ENCODE measurements at regions not wholly inside any gene's neighbourhood (a gene's known extent, or its start where the extent isn't known, plus 50 kb on each side); places are given as distances from the start of the nearest gene placed in this dataset.

GRCh38 chr4:171376724-171377123, 436.5 kb upstream of the GALNTL6 start:
- H3K36me3 ChIP-seq (ENCODE audit: low read depth) = no peaks in the 10 kb centered on the region
- H3K27ac ChIP-seq (ENCODE audit: poor library complexity, severe bottlenecking) = no peak overlapping the region
- DNase-seq (ENCODE audit: low spot score) (no peak), ATAC-seq (ENCODE audit: low read depth) (no peak)
- no peaks in the 10 kb centered on the region for H3K27me3 ChIP-seq (ENCODE audit: insufficient read depth, poor library complexity, severe bottlenecking)
- H3K4me1 ChIP-seq (ENCODE audit: insufficient read depth, poor library complexity, severe bottlenecking) = no peaks in the 10 kb centered on the region
- TF ChIP-seq CTCF (IDR thresholded peaks at IDR 0.05; ENCODE audit: poor library complexity, severe bottlenecking) = no peak
- H3K9me3 ChIP-seq (ENCODE audit: severe bottlenecking) = no peaks in the 10 kb centered on the region
- H3K4me3 ChIP-seq (ENCODE audit: severe bottlenecking) = no peak overlapping the region

DNA sequence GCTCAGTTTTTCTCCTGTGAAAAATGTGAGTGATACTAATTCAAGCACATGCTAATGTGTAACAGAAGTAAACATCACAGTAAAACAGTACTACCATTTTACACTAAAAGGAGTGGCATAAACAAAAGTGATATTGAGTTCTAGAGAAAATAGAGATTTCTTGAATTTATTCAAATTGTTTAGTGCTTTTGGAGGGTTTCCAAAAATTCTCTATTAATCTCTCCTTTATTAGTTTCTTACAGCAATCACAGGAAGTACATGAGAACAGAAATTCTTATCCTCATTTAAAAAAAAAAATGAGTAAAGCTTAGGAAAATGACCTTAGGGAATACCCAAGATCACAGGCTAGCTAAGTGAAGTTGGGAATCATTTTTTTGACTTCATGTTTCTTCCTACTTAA, 459.7 kb upstream of the GALNTL6 start:
- no peak for DNase-seq (ENCODE audit: low spot score)
- no peak for ATAC-seq (ENCODE audit: low read depth)
- Histone ChIP-seq H3K9me3 (ENCODE audit: severe bottlenecking) (no peaks in the 10 kb centered on the region), H3K27ac (ENCODE audit: poor library complexity, severe bottlenecking) (no peak overlapping the region), H3K27me3 (ENCODE audit: insufficient read depth, poor library complexity, severe bottlenecking) (no peaks in the 10 kb centered on the region), H3K4me1 (ENCODE audit: insufficient read depth, poor library complexity, severe bottlenecking) (no peaks in the 10 kb centered on the region), H3K36me3 (ENCODE audit: low read depth) (no peaks in the 10 kb centered on the region), H3K4me3 (ENCODE audit: severe bottlenecking) (no peak overlapping the region)
- TF ChIP-seq CTCF (IDR thresholded peaks at IDR 0.05; ENCODE audit: poor library complexity, severe bottlenecking) = no peak

- H3K27ac ChIP-seq (ENCODE audit: poor library complexity, severe bottlenecking) = no peak overlapping the region
- H3K9me3 ChIP-seq (ENCODE audit: severe bottlenecking) = no peaks in the 10 kb centered on the region
- TF ChIP-seq CTCF (IDR thresholded peaks at IDR 0.05; ENCODE audit: poor library complexity, severe bottlenecking) = no peak
- DNase-seq (ENCODE audit: low spot score) = no peak
- no peaks in the 10 kb centered on the region for H3K27me3 ChIP-seq (ENCODE audit: insufficient read depth, poor library complexity, severe bottlenecking)
- no peak for ATAC-seq (ENCODE audit: low read depth)
- H3K4me3 ChIP-seq (ENCODE audit: severe bottlenecking) = no peak overlapping the region
- no peaks in the 10 kb centered on the region for H3K36me3 ChIP-seq (ENCODE audit: low read depth)
- no peaks in the 10 kb centered on the region for H3K4me1 ChIP-seq (ENCODE audit: insufficient read depth, poor library complexity, severe bottlenecking)
These were observed 465.1 kb upstream of the GALNTL6 start for GRCh38 chr4:171348090-171348489.

- H3K27me3 ChIP-seq (ENCODE audit: insufficient read depth, poor library complexity, severe bottlenecking) = no peaks in the 10 kb centered on the region
- no peak overlapping the region for H3K4me3 ChIP-seq (ENCODE audit: severe bottlenecking)
- H3K9me3 ChIP-seq (ENCODE audit: severe bottlenecking) = no peaks in the 10 kb centered on the region
- TF ChIP-seq CTCF (IDR thresholded peaks at IDR 0.05; ENCODE audit: poor library complexity, severe bottlenecking) = no peak
- ATAC-seq (ENCODE audit: low read depth) (no peak), DNase-seq (ENCODE audit: low spot score) (no peak)
- no peaks in the 10 kb centered on the region for H3K4me1 ChIP-seq (ENCODE audit: insufficient read depth, poor library complexity, severe bottlenecking)
- no peak overlapping the region for H3K27ac ChIP-seq (ENCODE audit: poor library complexity, severe bottlenecking)
- no peaks in the 10 kb centered on the region for H3K36me3 ChIP-seq (ENCODE audit: low read depth)
These were observed 470.6 kb upstream of the GALNTL6 start for GRCh38 chr4:171342646-171343045.

GRCh38 chr4:171340258-171340657, 472.9 kb upstream of the GALNTL6 start:
- H3K9me3 ChIP-seq (ENCODE audit: severe bottlenecking) = no peaks in the 10 kb centered on the region
- H3K27me3 ChIP-seq (ENCODE audit: insufficient read depth, poor library complexity, severe bottlenecking) = no peaks in the 10 kb centered on the region
- TF ChIP-seq CTCF (IDR thresholded peaks at IDR 0.05; ENCODE audit: poor library complexity, severe bottlenecking) = no peak

More at GRCh38 chr4:171340258-171340657, 472.9 kb upstream of the GALNTL6 start:
- DNase-seq (ENCODE audit: low spot score) (no peak), ATAC-seq (ENCODE audit: low read depth) (no peak)
- Histone ChIP-seq H3K36me3 (ENCODE audit: low read depth) (no peaks in the 10 kb centered on the region), H3K27ac (ENCODE audit: poor library complexity, severe bottlenecking) (no peak overlapping the region), H3K4me1 (ENCODE audit: insufficient read depth, poor library complexity, severe bottlenecking) (no peaks in the 10 kb centered on the region), H3K4me3 (ENCODE audit: severe bottlenecking) (no peak overlapping the region)
